ENCODE measurements at regions not wholly inside any gene's neighbourhood (a gene's known extent, or its start where the extent isn't known, plus 50 kb on each side); places are given as distances from the start of the nearest gene placed in this dataset.

DNA sequence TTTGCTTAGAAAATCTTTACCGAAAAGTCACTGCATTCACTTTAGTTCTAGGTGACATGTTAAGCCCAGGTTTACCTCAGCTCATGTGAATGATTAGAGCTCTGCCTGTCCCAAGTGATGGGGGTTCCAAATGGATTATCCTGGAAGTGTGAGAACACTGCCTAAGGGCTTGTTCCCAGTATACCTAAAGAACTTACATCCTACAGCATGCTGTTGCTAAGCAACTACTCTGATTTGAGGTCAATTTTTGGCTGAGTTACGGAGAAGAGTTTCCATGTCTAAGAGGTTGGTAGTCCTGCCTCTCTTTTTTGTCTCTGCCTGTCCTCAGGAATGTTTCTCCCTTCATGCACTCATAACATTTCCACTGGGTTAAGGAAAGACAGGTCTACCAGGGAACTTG lies 67.6 kb upstream of the UGT2B15 start:
- CTCF ChIA-PET = interaction anchor here (1.0 kb wide), 1 partner anchor 10 kb away, joined by 3 read pairs; no protein-coding TSS in a partner anchor
- no peak overlapping the region for H3K27ac ChIP-seq
- POLR2A ChIA-PET (ENCODE audit: low non-redundant PET) = no interaction called here

GRCh38 chr4:68744368-68744767 lies 71.4 kb upstream of the UGT2B10 start:
- POLR2A ChIA-PET (ENCODE audit: low non-redundant PET) = no interaction called here
- TF ChIP-seq, protein P1, sequence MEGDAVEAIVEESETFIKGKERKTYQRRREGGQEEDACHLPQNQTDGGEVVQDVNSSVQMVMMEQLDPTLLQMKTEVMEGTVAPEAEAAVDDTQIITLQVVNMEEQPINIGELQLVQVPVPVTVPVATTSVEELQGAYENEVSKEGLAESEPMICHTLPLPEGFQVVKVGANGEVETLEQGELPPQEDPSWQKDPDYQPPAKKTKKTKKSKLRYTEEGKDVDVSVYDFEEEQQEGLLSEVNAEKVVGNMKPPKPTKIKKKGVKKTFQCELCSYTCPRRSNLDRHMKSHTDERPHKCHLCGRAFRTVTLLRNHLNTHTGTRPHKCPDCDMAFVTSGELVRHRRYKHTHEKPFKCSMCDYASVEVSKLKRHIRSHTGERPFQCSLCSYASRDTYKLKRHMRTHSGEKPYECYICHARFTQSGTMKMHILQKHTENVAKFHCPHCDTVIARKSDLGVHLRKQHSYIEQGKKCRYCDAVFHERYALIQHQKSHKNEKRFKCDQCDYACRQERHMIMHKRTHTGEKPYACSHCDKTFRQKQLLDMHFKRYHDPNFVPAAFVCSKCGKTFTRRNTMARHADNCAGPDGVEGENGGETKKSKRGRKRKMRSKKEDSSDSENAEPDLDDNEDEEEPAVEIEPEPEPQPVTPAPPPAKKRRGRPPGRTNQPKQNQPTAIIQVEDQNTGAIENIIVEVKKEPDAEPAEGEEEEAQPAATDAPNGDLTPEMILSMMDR (conservative IDR thresholded peaks at IDR 0.05; ENCODE audit: low read depth) = no peak
- CTCF ChIA-PET = no interaction called here
- H3K27ac ChIP-seq = no peak overlapping the region
- no peak for DNase-seq (ENCODE audit: low spot score)

More for the DNA sequence above, 67.6 kb upstream of the UGT2B15 start:
- TF ChIP-seq, protein P1 (conservative IDR thresholded peaks at IDR 0.05; ENCODE audit: low read depth) = no peak
- no peak for DNase-seq (ENCODE audit: low spot score)

- ChIA-PET CTCF (interaction anchor here (0.9 kb wide), 1 partner anchor 10 kb away, joined by 3 read pairs; no protein-coding TSS in a partner anchor), POLR2A (ENCODE audit: low non-redundant PET) (no interaction called here)
- no peak overlapping the region for H3K27ac ChIP-seq
- TF ChIP-seq, protein P1 (conservative IDR thresholded peaks at IDR 0.05; ENCODE audit: low read depth) = no peak
- peak; percentile 43 for DNase-seq (ENCODE audit: low spot score)
Observed at GRCh38 chr4:68748181-68748991, 67.4 kb upstream of the UGT2B10 start.

- TF ChIP-seq, protein P1 (conservative IDR thresholded peaks at IDR 0.05; ENCODE audit: low read depth) = no peak
- POLR2A ChIA-PET (ENCODE audit: low non-redundant PET) = no interaction called here
- DNase-seq (ENCODE audit: low spot score) = no peak
- no peak overlapping the region for H3K27ac ChIP-seq
- CTCF ChIA-PET = interaction anchor here (0.6 kb wide), 1 partner anchor 1613 kb away, joined by 3 read pairs; no protein-coding TSS in a partner anchor
Observed at GRCh38 chr4:68750555-68750954, 65.2 kb upstream of the UGT2B10 start.

DNA sequence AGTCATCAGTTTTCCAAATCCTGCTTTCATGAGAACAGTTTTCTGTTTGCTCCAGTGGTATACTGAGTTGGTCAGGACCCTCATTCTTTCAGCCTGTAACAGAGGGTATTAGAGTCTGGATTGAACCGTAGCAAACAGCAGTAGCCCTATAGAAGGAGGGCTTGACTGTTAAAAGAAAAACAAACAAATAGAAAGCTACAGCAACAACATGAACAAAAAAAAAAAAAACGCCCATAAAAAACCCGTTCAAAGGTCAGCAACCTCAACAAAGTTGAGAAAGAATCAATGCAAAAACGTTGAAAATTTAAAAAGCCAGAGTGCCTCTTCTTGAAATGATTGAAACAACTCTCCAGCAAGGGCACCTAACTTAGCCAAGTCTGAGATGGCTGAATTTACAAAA lies 64.7 kb upstream of the UGT2B10 start:
- TF ChIP-seq, protein P1 (conservative IDR thresholded peaks at IDR 0.05; ENCODE audit: low read depth) = no peak
- CTCF ChIA-PET = interaction anchor here (1.0 kb wide), 1 partner anchor 16 kb away, joined by 5 read pairs; no protein-coding TSS in a partner anchor

DNA sequence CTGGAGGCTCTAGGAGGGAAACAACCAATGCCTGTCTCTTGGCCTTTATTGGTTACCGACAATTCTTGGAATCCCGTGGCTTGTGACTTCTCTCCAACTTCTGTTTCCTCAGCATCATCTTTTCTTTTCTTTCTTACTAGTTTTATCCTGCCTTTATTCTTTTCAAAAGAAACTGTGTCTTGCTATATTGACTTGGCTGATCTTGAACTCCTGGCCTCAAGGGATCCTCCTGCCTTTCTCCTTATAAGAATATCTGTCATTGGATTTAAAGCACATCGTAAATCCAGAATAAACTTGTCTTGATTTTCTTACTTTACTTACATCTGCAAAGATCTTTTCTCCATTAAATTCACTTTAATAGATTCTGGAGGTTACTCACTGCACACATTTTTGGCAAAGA lies 49.9 kb upstream of the UGT2B10 start:
- CTCF ChIA-PET = no interaction called here
- POLR2A ChIA-PET (ENCODE audit: low non-redundant PET) = no interaction called here
- no peak for DNase-seq (ENCODE audit: low spot score)
- no peak overlapping the region for H3K27ac ChIP-seq
- TF ChIP-seq, protein P1 (conservative IDR thresholded peaks at IDR 0.05; ENCODE audit: low read depth) = no peak

More for the DNA sequence above, 64.7 kb upstream of the UGT2B10 start:
- POLR2A ChIA-PET (ENCODE audit: low non-redundant PET) = no interaction called here
- DNase-seq (ENCODE audit: low spot score) = no peak
- no peak overlapping the region for H3K27ac ChIP-seq

Measured in RWPE1 (cell line).